ENCODE measurements at regions not wholly inside any gene's neighbourhood (a gene's known extent, or its start where the extent isn't known, plus 50 kb on each side); places are given as distances from the start of the nearest gene placed in this dataset.

DNA sequence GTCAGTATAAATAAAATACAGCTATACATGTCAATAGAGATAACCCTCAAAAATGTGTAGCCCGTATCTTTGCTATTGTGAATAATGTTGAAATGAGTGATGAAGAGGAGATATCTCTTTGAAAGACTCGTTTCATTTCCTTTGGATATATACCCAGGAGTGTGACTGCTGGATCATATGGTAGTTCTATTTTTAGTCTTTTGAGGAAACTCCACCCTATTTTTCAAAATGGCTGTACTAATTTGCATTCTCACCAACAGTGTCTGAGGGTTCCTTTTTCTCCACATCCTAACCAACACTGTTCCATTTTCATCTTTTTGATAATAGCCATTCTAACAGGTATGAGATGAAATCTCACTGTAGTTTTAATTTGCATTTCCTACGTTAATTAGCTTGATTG is 237.5 kb upstream of the GBE1 start:
- no peaks in the 10 kb centered on the region for H3K27me3 ChIP-seq (ENCODE audit: control insufficient read depth in 2 of 2, insufficient read depth in 2 of 2, low read length in 2 of 2)
- Mint-ChIP-seq H3K27me3 (ENCODE audit: low read depth in 3 of 3) (no peaks in the 10 kb centered on the region), H3K9me3 (peaks cover 0 to 9% (median 3%) of the 10 kb centered on the region in 7 donors), H3K36me3 (no peaks in the 10 kb centered on the region), H3K4me3 (no peak overlapping the region), H3K4me1 (peaks cover 4% of the 10 kb centered on the region), H3K27ac (no peak overlapping the region)
- DNase-seq = no peak
- no peaks in the 10 kb centered on the region for H3K9me3 ChIP-seq (replicated peaks in 1 of 2; ENCODE audit: control insufficient read depth in 1 of 2, insufficient read depth in 1 of 2, low read length in 2 of 2)
- no peak overlapping the region for H3K4me2 ChIP-seq (replicated peaks; ENCODE audit: extremely low read depth, low read length, poor library complexity, severe bottlenecking)
- intact Hi-C loops (cut with micrococcal nuclease) = no loop called here
- no CpG with 5 or more reads among the region's 3 CpGs for WGBS (ENCODE audit: insufficient coverage)
- TF ChIP-seq, protein P1, sequence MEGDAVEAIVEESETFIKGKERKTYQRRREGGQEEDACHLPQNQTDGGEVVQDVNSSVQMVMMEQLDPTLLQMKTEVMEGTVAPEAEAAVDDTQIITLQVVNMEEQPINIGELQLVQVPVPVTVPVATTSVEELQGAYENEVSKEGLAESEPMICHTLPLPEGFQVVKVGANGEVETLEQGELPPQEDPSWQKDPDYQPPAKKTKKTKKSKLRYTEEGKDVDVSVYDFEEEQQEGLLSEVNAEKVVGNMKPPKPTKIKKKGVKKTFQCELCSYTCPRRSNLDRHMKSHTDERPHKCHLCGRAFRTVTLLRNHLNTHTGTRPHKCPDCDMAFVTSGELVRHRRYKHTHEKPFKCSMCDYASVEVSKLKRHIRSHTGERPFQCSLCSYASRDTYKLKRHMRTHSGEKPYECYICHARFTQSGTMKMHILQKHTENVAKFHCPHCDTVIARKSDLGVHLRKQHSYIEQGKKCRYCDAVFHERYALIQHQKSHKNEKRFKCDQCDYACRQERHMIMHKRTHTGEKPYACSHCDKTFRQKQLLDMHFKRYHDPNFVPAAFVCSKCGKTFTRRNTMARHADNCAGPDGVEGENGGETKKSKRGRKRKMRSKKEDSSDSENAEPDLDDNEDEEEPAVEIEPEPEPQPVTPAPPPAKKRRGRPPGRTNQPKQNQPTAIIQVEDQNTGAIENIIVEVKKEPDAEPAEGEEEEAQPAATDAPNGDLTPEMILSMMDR (IDR thresholded peaks at IDR 0.05) = no peak
- H3K36me3 ChIP-seq (replicated peaks in 1 of 2; ENCODE audit: control insufficient read depth in 1 of 2, insufficient read depth in 2 of 2, low read length in 2 of 2) = no peaks in the 10 kb centered on the region
- no peak overlapping the region for H3K4me3 ChIP-seq (replicated peaks in 1 of 3; ENCODE audit: low read depth in 2 of 3, low read length in 3 of 3)
- H4K20me1 ChIP-seq (ENCODE audit: insufficient read depth, low read length) = no peaks in the 10 kb centered on the region
- no peak overlapping the region for H2AFZ ChIP-seq (ENCODE audit: insufficient read depth, low read depth, low read length, poor library complexity, severe bottlenecking)
- H3K79me2 ChIP-seq (ENCODE audit: insufficient read depth, low read length) = no peaks in the 10 kb centered on the region
- H3K9ac ChIP-seq (ENCODE audit: insufficient read depth, low read length, poor library complexity, severe bottlenecking) = no peak overlapping the region
- H3K4me1 ChIP-seq (ENCODE audit: control insufficient read depth in 1 of 2, insufficient read depth in 2 of 2, low read length in 2 of 2) = no peaks in the 10 kb centered on the region
- H3K27ac ChIP-seq (ENCODE audit: low read depth in 1 of 2, low read length in 2 of 2) = no peak overlapping the region

DNA sequence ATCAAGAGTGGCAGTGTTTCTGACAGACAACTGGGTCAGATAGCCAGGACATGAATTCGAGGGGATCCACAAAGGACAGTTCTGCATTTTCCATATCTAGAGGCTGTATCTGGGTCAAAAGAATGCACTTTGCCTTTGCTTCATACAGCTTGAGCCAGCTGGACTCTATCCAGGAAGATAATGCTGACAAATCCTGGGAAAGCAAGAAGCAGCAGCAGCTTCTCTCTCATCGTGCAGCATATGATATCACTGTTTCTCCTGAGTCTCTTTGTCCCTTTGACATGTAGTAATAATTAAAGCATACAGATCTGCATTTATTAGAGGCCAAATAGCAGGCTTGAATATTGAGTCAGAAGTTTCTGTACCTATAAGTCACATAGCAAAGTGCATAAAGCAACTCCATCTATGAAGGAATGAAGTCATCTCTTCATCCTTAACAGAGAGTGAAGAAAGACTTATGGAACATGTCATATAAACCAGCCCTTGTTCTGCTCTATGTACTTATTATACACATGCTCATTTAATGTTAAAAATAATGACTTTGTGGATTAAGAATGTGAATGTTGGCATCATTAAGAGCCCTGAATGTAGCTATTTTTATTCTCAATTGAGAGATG is 236.8 kb upstream of the GBE1 start:
- H3K79me2 ChIP-seq (ENCODE audit: insufficient read depth, low read length) = no peaks in the 10 kb centered on the region
- intact Hi-C loops (cut with micrococcal nuclease) = no loop called here
- H4K20me1 ChIP-seq (ENCODE audit: insufficient read depth, low read length) = no peaks in the 10 kb centered on the region
- 100% methylated on average over 1 of the region's 2 CpGs for WGBS (ENCODE audit: insufficient coverage)
- Mint-ChIP-seq H3K4me3 (no peak overlapping the region), H3K36me3 (no peaks in the 10 kb centered on the region), H3K27ac (no peak overlapping the region), H3K9me3 (peaks cover 0 to 9% (median 3%) of the 10 kb centered on the region in 7 donors), H3K4me1 (peaks cover 4% of the 10 kb centered on the region), H3K27me3 (ENCODE audit: low read depth in 3 of 3) (no peaks in the 10 kb centered on the region)
- H3K4me2 ChIP-seq (replicated peaks; ENCODE audit: extremely low read depth, low read length, poor library complexity, severe bottlenecking) = no peak overlapping the region
- H2AFZ ChIP-seq (ENCODE audit: insufficient read depth, low read depth, low read length, poor library complexity, severe bottlenecking) = no peak overlapping the region
- H3K9ac ChIP-seq (ENCODE audit: insufficient read depth, low read length, poor library complexity, severe bottlenecking) = no peak overlapping the region
- H3K27ac ChIP-seq (ENCODE audit: low read depth in 1 of 2, low read length in 2 of 2) = no peak overlapping the region
- no peaks in the 10 kb centered on the region for H3K27me3 ChIP-seq (ENCODE audit: control insufficient read depth in 2 of 2, insufficient read depth in 2 of 2, low read length in 2 of 2)
- no peaks in the 10 kb centered on the region for H3K9me3 ChIP-seq (replicated peaks in 1 of 2; ENCODE audit: control insufficient read depth in 1 of 2, insufficient read depth in 1 of 2, low read length in 2 of 2)
- no peaks in the 10 kb centered on the region for H3K36me3 ChIP-seq (replicated peaks in 1 of 2; ENCODE audit: control insufficient read depth in 1 of 2, insufficient read depth in 2 of 2, low read length in 2 of 2)
- H3K4me3 ChIP-seq (replicated peaks in 1 of 3; ENCODE audit: low read depth in 2 of 3, low read length in 3 of 3) = no peak overlapping the region
- H3K4me1 ChIP-seq (ENCODE audit: control insufficient read depth in 1 of 2, insufficient read depth in 2 of 2, low read length in 2 of 2) = no peaks in the 10 kb centered on the region
- TF ChIP-seq, protein P1 (IDR thresholded peaks at IDR 0.05) = no peak
- no peak for DNase-seq

Measured in CD14-positive monocyte (primary cell).